SK-MEL-5 (cell line): ENCODE measurements at regions not wholly inside any gene's neighbourhood (a gene's known extent, or its start where the extent isn't known, plus 50 kb on each side); places are given as distances from the start of the nearest gene placed in this dataset.
"Not testable (repeated sequence)": the region's sequence is repeated elsewhere in the genome, so short reads cannot be mapped to it uniquely, and the experiment has no call there.

ENCODE experiments used
- DNase-seq: peaks from one replicate; pipeline ENCODE4 v3.0.0-alpha.2; 2016; ENCODE audit warnings: low read depth, low spot score
- in situ Hi-C: cut with HindIII; loops from 2 replicates; pipeline ENCODE4 v1.10.0; 2016; ENCODE audit warnings: low sequenced_read_pairs, high pct_unique_total_duplicates, low pct_unique_long_range_greater_than_20kb

GRCh38 chr3:34020726-34021680 is 222.6 kb downstream of the PDCD6IP start:
- in situ Hi-C loops = no loop called here
- no peak for DNase-seq

DNA sequence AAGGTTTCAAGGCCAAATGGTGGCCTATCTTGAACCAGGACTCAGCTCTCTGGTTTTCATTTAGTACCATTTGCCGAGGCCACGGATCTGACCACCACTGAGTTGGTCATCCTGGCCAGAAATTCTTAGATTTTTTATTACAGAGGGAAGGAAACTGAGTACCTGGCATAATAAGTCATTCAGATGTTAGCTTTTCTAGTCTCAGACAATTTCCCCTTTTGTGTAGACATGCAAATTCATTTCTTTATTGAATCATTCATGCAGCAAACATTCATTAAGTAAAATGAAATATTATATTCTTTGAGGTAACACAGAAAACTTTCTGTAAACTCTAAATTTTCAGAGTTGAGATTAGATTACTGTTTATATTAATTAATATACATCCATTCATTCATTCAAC is 223.7 kb downstream of the PDCD6IP start:
- no peak for DNase-seq
- in situ Hi-C loops = no loop called here

DNA sequence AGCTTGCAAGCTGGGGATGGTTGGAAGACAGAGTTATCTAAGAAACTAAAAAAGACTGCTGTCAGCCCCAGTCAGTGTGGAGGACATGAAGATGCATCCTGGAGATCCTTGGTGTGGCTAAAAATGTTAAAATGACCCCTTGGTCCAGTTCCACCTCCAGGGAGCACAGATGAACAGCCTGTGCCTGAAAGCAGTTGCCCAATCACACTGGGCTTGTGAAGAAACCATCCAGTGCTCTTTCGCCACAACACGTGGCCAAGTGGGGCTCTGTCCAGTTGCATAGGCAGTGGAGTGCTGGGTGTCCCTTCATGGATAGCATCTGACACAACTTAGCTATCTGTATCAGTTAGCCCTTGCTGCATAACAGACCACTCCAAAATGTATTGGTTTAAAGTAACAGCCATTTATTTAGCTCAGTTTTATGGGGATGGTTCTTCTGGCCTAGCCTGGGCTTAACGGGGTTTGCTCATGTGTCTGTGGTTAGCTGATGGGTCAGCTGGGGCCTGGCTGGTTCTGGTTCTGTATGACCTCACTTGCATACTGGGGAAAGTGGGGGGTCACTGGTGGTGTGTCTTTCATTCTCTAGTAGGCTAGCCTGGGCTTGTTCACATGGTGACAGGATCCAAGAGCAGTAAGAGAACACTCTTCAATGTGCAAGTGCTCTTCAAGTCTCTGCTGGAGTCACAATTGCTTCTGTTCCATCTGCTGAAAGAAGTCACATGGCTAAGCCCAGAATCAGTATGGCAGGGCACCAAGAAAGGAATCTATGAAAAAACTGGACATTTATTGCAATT is 226.2 kb downstream of the PDCD6IP start:
- no peak for DNase-seq
- in situ Hi-C loops = no loop called here

DNA sequence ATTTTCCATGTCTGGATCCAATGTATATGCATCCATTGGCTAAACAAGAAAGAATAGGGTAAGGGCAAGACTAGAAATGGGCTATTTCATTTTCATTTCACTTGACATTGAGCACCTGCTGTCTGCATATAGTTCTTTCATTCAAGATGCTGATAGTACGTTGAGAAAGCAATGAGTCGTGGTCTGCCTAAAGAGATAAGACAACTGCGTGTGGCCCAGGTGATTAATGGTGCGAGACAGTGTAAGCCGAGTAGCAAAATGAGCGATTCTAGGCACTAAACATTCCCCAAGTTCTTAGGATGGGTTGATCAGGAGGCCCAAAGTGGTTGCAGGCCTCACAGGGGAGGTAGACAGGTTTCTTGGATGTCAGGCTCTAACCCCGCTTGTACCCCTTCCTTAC is 235.4 kb downstream of the PDCD6IP start:
- in situ Hi-C loops = no loop called here
- no peak for DNase-seq

GRCh38 chr3:34034840-34035239 is 236.4 kb downstream of the PDCD6IP start:
- no peak for DNase-seq
- in situ Hi-C loops = no loop called here

DNA sequence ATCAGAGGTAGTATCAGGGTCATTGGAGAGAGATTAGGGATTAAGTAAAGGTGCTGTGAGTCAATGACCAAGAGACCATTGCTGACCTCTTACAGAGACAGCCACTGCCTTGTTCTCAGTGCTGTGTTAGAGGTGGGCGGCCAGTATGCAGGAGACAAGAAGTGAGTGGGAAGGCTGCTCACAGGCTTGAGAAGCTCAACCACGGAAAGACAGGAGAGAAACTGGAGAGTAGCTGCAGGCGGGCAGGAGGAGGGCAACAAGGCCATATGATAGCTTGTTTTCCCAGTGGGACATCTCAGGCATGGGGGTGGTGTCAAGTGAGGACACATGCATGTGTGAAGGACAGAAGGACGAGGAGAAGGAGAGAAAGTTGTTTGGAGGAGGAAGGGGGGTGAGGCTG is 237.3 kb downstream of the PDCD6IP start:
- DNase-seq = no peak
- in situ Hi-C loops = no loop called here

- in situ Hi-C loops = no loop called here
- no peak for DNase-seq
Observed at GRCh38 chr3:34037260-34037659, 238.8 kb downstream of the PDCD6IP start.

GRCh38 chr3:34038131-34038530 is 239.7 kb downstream of the PDCD6IP start:
- DNase-seq = no peak

DNA sequence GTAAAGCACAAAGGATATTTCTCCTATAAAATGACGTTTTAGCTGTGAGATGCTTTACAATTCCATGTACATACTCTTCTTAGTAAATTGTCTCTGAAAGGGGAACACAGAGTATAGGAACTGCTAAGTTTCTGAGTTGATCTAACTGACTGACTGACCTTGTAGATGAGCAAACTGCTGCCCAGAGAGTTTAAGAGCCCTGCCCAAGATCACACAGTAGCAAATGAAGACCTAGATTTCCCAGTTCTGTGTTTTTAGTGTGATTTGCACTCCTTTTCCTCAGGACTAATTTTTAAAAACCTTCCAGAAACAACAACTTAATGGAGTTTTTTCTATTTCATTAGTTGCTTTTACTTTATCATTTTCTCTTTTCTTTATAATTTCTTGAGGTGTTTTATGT is 247.7 kb downstream of the PDCD6IP start:
- DNase-seq = no peak
- in situ Hi-C loops = no loop called here

More at GRCh38 chr3:34038131-34038530, 239.7 kb downstream of the PDCD6IP start:
- in situ Hi-C loops = no loop called here

DNA sequence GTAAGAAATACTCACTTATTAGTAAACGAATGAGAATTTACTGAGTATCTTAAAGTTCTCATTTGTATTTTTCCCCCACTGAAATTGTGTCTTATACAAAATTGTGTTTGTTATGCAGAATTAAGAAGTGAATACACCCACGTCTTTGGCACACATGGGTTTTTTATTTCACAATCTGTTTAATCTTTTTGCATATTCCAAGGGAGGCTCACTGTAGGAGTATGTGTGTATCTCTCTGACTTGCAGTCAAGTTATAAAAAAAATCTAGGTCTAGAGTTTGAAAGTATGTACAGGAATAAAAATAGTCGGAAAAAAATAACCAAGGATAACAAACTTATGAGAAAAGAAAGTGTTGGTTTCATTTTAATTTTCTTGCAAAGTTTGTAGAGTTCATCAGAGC is 255.2 kb downstream of the PDCD6IP start:
- no peak for DNase-seq
- in situ Hi-C loops = no loop called here

DNA sequence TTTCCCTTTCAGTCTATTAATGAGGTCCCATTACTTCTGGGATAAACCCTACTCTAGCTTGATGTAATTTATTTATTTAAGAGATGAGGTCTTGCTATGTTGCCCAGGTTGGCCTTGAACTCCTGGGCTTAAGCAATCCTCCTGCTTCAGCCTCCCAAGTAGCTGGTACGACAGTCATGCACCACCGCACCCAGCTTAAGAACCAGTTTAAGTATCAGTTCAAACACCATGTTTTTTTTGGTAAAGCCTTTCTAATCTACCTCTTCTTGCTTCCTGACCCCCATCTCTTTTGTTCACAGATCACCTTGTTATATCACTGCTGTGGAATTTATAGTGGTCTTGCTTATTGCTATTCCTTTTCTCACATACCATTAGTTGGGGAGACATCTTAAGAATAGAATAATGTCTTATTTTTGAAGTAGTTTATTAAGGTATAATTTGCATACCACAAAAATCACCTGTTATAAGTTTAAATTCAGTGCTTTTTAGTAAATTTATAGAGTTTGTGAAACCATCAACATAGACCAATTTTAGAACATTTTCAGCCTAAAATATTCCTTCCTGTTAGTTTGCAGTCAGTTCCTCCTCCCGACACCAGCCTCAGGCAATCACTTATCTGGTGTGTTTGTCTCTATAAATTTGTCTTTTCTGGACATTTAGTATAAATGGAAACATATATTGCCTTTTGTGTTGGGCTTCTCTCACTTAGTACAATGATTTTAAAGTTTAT is 257.9 kb downstream of the PDCD6IP start:
- no peak for DNase-seq
- in situ Hi-C loops = no loop called here

DNA sequence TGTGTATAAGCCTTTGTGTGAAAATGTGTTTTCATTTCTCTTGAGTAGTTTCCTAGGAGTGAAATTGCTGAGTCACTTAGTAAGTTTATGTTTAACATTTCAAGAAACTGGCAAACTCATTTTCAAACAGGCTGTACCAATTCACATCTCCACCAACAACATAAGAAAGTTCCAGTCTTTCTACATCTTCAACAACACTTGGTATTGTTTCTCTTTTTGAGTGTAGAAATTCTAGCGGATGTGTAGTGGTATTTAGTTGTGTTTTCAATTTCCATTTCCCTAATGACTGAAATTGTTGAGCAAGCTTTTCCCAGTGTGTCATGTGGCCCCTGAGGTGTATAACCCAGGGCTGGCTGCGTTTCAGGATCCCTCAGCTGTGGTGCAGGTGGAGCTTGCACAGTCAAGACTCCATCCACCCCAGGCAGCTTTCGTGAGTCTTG is 258.5 kb downstream of the PDCD6IP start:
- no peak for DNase-seq
- in situ Hi-C loops = no loop called here

- in situ Hi-C loops, DNase-seq: not testable (repeated sequence)
Observed at GRCh38 chr3:34060995-34061394, 262.6 kb downstream of the PDCD6IP start.

- no peak for DNase-seq
- in situ Hi-C loops = no loop called here
Observed at GRCh38 chr3:34065901-34066300, 267.5 kb downstream of the PDCD6IP start.

DNA sequence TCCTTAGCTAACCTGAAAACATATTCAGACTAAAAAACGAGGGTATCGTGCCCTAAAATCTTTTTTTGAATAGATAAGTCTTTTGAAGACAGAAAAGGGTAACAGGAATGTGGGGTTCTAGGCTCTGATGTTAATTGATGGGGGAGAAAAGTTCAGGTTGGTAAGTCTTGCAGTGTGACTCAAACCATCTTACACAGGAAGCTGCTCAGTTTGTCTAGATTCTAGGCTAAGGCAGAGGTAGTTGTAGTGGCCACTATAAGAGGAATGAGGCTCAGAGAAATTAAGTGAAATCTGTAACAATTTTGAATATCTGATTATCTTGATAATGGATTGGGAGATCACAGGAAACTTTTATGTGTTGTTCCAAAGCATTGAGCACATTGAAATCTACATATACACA is 267.9 kb downstream of the PDCD6IP start:
- in situ Hi-C loops = no loop called here
- no peak for DNase-seq

GRCh38 chr3:34066999-34067398 is 268.6 kb downstream of the PDCD6IP start:
- in situ Hi-C loops = no loop called here

DNA sequence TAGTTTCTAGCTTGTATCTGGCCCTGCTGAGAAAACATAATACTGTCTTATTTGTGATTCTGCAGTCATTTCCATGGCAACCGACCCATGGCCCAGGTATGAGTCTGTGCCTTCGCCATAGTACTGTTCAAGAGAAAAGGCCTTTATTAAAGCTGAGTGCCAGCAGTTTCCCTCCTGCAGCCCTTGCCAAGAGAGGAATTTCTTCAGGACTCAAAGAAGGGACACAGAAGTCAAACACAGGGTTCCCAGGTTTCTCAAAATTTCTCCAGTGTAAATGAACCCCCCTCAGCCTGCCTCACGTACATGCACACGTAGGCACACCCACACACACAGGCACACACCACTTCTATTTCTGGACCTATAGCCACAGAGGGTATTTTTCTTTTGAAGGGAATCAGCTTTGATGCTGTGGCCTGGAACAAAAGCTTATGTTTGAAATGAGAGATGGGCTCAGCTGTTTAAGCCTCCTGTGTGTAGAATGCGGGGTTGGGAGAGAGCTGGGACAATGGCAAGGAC is 269.2 kb downstream of the PDCD6IP start:
- DNase-seq = no peak

More at GRCh38 chr3:34066999-34067398, 268.6 kb downstream of the PDCD6IP start:
- no peak for DNase-seq

GRCh38 chr3:34068505-34068904 is 270.1 kb downstream of the PDCD6IP start:
- in situ Hi-C loops = no loop called here
- no peak for DNase-seq

More for the DNA sequence above, 269.2 kb downstream of the PDCD6IP start:
- in situ Hi-C loops = no loop called here
